ENCODE measurements at regions not wholly inside any gene's neighbourhood (a gene's known extent, or its start where the extent isn't known, plus 50 kb on each side); places are given as distances from the start of the nearest gene placed in this dataset.

DNA sequence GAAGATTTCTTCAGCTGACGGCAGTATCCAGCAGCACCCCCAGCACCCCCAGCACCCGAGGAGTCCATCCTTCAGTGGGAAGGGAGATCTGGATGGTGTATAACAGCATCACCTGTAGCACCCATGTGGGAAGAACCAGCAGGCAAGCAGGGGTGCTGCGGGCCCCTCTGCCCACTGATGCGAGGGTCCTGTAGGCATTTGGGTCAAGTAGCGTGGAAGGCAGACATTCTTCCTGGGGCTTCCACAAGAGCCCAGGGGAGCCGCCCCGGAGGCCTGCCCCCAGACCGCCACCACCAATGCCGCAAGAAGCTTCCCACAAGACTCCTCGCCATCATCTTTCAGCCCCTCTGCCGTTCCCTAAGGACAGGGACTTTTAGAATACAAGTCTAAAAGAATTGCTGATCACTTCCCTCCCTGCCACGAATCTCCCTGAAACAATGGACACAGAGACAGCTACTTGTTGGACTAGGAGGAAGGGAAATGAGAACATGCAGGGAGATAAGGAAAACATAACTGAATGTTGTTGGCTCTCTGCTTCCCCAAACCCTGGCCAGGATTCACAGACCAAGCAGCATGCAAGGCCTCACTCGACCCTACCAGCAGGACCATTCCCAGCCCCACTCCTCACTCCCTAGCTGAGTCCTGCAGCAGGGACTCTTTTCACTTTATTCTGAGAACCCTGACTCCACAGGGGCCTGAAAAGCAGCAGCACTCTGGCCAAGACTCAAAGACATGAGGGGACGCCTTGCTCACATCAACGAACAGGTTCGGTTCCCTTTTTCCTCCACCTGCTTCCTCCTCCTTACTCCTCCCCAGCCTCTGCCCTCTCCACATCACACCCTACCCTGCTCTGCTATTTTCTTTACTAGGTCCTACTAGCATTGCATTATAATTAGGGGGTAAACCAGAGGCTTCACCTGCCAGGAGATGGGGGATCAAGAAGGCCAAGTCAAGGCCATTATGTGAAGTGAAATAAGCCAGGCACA is 164.5 kb downstream of the HERPUD2 start:
- Histone ChIP-seq H3K4me3 (no peak overlapping the region), H3K9me3 (no peaks in the 10 kb centered on the region), H3K4me1 (ENCODE audit: insufficient read depth) (no peaks in the 10 kb centered on the region), H3K27ac (no peak overlapping the region), H3K27me3 (no peaks in the 10 kb centered on the region), H3K36me3 (no peaks in the 10 kb centered on the region)
- DNase-seq: no peak
- intact Hi-C loops (cut with DNase I): no loop called here
- TF ChIP-seq CTCF (IDR thresholded peaks at IDR 0.05): no peak
- WGBS, 3 donors: 75 to 78% (median 77%) methylated on average over 16 of the region's 16 CpGs

GRCh38 chr7:35529713-35530112 is 165.2 kb downstream of the HERPUD2 start:
- DNase-seq: no peak
- Histone ChIP-seq H3K4me3 (no peak overlapping the region), H3K27me3 (no peaks in the 10 kb centered on the region), H3K9me3 (no peaks in the 10 kb centered on the region), H3K4me1 (ENCODE audit: insufficient read depth) (no peaks in the 10 kb centered on the region), H3K27ac (no peak overlapping the region), H3K36me3 (no peaks in the 10 kb centered on the region)
- 82 to 91% (median 84%) methylated on average over 6 of the region's 6 CpGs for WGBS, 3 donors
- TF ChIP-seq POLR2A (IDR thresholded peaks at IDR 0.05): no peak
- intact Hi-C loops (cut with DNase I): no loop called here

- WGBS, 3 donors: 83 to 89% (median 88%) methylated on average over 8 of the region's 8 CpGs
- no peak for DNase-seq
- no peaks in the 10 kb centered on the region for H3K36me3 ChIP-seq
- intact Hi-C loops (cut with DNase I): no loop called here
- no peaks in the 10 kb centered on the region for H3K9me3 ChIP-seq
- no peak overlapping the region for H3K4me3 ChIP-seq
- no peaks in the 10 kb centered on the region for H3K4me1 ChIP-seq (ENCODE audit: insufficient read depth)
- no peak for TF ChIP-seq EP300 (IDR thresholded peaks at IDR 0.05)
- no peak for TF ChIP-seq CTCF (IDR thresholded peaks at IDR 0.05)
- no peak for TF ChIP-seq POLR2A (IDR thresholded peaks at IDR 0.05)
- no peaks in the 10 kb centered on the region for H3K27me3 ChIP-seq
- no peak overlapping the region for H3K27ac ChIP-seq
Observed at GRCh38 chr7:35528381-35528977, 166.5 kb downstream of the HERPUD2 start.

DNA sequence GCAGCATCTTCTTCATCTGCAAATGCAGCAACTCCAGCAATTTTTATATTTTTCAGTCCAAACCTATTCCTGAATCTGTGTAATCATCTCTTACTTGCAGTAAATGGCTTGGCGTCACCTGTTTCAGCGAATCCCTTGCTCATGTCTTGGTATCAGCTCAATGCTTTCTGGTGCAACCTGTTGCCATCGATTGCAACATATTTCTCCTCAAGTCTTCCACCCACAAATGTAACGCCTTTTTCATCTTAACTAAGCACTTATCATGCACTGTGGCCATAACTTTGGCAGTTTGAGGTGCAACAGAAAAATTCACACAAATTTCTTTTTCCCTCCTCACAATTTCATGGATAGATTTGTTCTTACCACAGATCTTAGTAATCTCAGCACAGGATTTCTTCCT is 168.3 kb downstream of the HERPUD2 start:
- TF ChIP-seq POLR2A (IDR thresholded peaks at IDR 0.05) (no peak), EP300 (IDR thresholded peaks at IDR 0.05) (no peak)
- H3K27me3 ChIP-seq: no peaks in the 10 kb centered on the region
- H3K4me3 ChIP-seq: no peak overlapping the region
- H3K36me3 ChIP-seq: no peaks in the 10 kb centered on the region
- WGBS, 3 donors: 75 to 88% (median 83%) methylated on average over 4 of the region's 4 CpGs
- H3K9me3 ChIP-seq: no peaks in the 10 kb centered on the region
- no peak overlapping the region for H3K27ac ChIP-seq
- no peak for DNase-seq
- intact Hi-C loops (cut with DNase I): no loop called here
- no peaks in the 10 kb centered on the region for H3K4me1 ChIP-seq (ENCODE audit: insufficient read depth)

DNA sequence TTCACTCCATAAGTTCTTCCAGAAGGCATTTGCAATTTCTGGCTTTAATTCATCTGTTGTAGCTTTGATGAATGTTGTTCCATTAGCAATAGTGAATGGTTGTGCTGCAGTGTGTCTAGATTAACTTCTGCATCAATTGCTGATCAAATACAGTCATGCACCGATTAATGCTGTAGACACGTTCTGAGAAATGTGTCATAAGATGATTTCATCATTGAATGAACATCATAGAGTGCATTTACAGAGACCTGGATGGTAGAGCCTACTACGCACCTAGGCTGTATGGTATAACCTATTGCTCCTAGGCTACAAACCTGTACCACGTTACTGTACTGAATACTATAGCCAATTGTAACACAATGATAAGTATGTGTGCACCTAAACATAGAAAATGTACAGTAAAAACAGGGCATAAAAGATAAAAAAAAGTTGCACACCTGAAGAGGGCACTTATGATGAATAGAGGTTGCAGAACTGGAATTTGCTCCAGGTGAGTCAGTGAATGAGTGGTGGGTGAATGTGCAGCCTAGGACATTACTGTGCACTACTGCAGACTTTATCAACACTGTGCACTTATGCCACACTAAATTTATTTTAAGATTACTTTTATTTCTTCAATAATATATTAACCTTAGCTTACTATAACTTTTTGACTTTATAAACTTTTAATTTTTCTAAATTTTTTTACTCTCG is 170.7 kb downstream of the HERPUD2 start:
- H3K9me3 ChIP-seq: no peaks in the 10 kb centered on the region
- no peaks in the 10 kb centered on the region for H3K27me3 ChIP-seq
- 81 to 85% (median 83%) methylated on average over 5 of the region's 5 CpGs for WGBS, 3 donors
- H3K4me3 ChIP-seq: no peak overlapping the region
- no peaks in the 10 kb centered on the region for H3K4me1 ChIP-seq (ENCODE audit: insufficient read depth)
- H3K27ac ChIP-seq: no peak overlapping the region
- intact Hi-C loops (cut with DNase I): no loop called here
- no peak for TF ChIP-seq EP300 (IDR thresholded peaks at IDR 0.05)
- H3K36me3 ChIP-seq: no peaks in the 10 kb centered on the region
- DNase-seq: no peak
